Uterus (tissue), 2 donors: ENCODE measurements at regions not wholly inside any gene's neighbourhood (a gene's known extent, or its start where the extent isn't known, plus 50 kb on each side); places are given as distances from the start of the nearest gene placed in this dataset.

Experiments
- CTCF ChIP-seq, 4 experiments: fragments of 200-600 bp in 2 of 4; fragments of 450-650 bp in 2 of 4; sonication (generic) in 2 of 4; IDR thresholded peaks; one replicate each; pipeline ENCODE4 v1.5.1; 2016 to 2019; ENCODE audit warnings: antibody characterized with exemption in 4 of 4, mild to moderate bottlenecking in 2 of 4, moderate library complexity in 1 of 4
- POLR2A ChIP-seq, 2 donors: fragments of 450-650 bp; IDR thresholded peaks; one replicate each; pipeline ENCODE4 v1.6.1; 2016; ENCODE audit warnings: antibody characterized with exemption in 2 of 2, mild to moderate bottlenecking in 1 of 2, moderate library complexity in 1 of 2

- TF ChIP-seq CTCF (IDR thresholded peaks at IDR 0.05) (no peak), POLR2A (IDR thresholded peaks at IDR 0.05) (no peak)
Observed at GRCh38 chr21:18812308-18812707, 408.7 kb upstream of the TMPRSS15 start.
